Lower lobe of right lung (tissue), 2 donors: ENCODE measurements at regions not wholly inside any gene's neighbourhood (a gene's known extent, or its start where the extent isn't known, plus 50 kb on each side); places are given as distances from the start of the nearest gene placed in this dataset.

Experiments
- ATAC-seq, 2 donors: fragments of 200-7000 bp; cut with Tn5 transposase; one replicate each; pipeline ENCODE4 v1.9.1; 2020 to 2022; ENCODE audit warnings: mild to moderate bottlenecking in 2 of 2, moderate library complexity in 2 of 2
- DNase-seq: peaks from one replicate; pipeline ENCODE4 v3.0.0-alpha.2; 2020
- H3K27ac ChIP-seq: fragments of 200-600 bp; one replicate; pipeline ENCODE4 v1.8.0; 2022
- H3K27me3 ChIP-seq: fragments of 200-600 bp; one replicate; pipeline ENCODE4 v1.8.0; 2022; ENCODE audit warnings: low read depth
- H3K36me3 ChIP-seq: fragments of 200-600 bp; one replicate; pipeline ENCODE4 v1.8.0; 2022; ENCODE audit warnings: mild to moderate bottlenecking
- H3K4me1 ChIP-seq: fragments of 200-600 bp; one replicate; pipeline ENCODE4 v1.8.0; 2022
- H3K4me3 ChIP-seq: fragments of 200-600 bp; one replicate; pipeline ENCODE4 v1.8.0; 2022; ENCODE audit warnings: mild to moderate bottlenecking
- H3K9me3 ChIP-seq: fragments of 200-600 bp; one replicate; pipeline ENCODE4 v1.8.0; 2022
- intact Hi-C: fragments of 100-400 bp; cut with DNase I; formaldehyde crosslinking; loops from one replicate; pipeline ENCODE4 v1.11.0; 2022
- TF ChIP-seq, protein P1 (sequence below): fragments of 200-600 bp; IDR thresholded peaks from one replicate; pipeline ENCODE4 v1.8.0; 2022; ENCODE audit warnings: antibody characterized with exemption, mild to moderate bottlenecking
- donor health status: DM: no; HTN: yes; CAD: no; lungs with severe emphysema.

DNA sequence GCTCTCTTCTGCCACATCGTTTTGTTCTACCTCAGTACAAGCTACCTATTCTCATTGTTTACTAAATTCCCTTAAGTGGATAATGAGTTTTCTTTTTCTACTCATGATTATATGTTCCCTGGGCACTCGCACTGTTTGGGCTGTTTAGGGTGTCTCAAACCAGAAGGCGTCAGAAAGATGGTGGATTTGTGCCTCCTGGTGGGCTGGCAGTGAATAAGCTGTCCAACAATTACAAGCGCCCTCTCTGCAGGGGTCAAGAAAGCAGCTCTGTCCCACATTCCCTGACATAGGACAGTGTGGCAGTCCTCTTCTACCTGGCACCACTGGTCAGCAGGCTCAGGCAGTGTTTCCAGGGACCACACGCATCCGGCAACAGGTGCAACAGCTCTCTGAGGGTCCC lies 173.4 kb upstream of the PPP2R3A start:
- Histone ChIP-seq H3K4me3 (no peak overlapping the region), H3K27ac (no peak overlapping the region), H3K9me3 (no peaks in the 10 kb centered on the region), H3K4me1 (no peaks in the 10 kb centered on the region), H3K36me3 (no peaks in the 10 kb centered on the region), H3K27me3 (no peaks in the 10 kb centered on the region)
- TF ChIP-seq, protein P1, sequence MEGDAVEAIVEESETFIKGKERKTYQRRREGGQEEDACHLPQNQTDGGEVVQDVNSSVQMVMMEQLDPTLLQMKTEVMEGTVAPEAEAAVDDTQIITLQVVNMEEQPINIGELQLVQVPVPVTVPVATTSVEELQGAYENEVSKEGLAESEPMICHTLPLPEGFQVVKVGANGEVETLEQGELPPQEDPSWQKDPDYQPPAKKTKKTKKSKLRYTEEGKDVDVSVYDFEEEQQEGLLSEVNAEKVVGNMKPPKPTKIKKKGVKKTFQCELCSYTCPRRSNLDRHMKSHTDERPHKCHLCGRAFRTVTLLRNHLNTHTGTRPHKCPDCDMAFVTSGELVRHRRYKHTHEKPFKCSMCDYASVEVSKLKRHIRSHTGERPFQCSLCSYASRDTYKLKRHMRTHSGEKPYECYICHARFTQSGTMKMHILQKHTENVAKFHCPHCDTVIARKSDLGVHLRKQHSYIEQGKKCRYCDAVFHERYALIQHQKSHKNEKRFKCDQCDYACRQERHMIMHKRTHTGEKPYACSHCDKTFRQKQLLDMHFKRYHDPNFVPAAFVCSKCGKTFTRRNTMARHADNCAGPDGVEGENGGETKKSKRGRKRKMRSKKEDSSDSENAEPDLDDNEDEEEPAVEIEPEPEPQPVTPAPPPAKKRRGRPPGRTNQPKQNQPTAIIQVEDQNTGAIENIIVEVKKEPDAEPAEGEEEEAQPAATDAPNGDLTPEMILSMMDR = no peak
- ATAC-seq = no peak
- intact Hi-C loops = no loop called here
- DNase-seq = no peak

DNA sequence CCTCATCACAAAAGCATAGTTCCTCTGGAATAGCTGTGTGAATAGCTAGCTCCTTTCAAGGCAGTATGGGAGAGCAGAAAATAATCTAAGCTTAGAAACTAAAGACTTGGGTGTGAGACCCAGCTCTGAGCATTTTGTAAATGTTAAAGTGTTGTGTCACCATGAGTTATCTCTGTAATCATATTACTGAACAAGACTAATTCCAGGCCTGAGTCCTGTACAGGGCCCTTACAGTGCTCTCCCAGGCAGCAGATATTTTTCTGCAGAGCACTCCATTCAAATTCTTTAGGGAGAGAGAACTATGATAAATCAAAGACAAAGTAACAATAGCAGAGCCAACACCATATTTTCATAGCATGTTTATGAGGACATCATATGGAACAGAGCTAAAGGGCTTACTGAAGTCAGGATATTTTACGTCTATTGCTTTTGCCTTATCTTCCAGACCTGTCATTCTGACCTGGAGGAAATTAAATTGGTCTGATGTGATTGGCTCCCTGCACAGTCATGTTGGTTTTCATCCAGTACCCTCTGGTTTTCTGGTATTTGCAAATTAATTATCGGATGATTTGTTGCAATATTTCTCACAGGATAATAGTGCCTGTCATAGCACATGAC lies 172.6 kb upstream of the PPP2R3A start:
- ATAC-seq (no peak), DNase-seq (no peak)
- Histone ChIP-seq H3K4me1 (no peaks in the 10 kb centered on the region), H3K27me3 (no peaks in the 10 kb centered on the region), H3K9me3 (no peaks in the 10 kb centered on the region), H3K36me3 (no peaks in the 10 kb centered on the region), H3K4me3 (no peak overlapping the region), H3K27ac (no peak overlapping the region)
- intact Hi-C loops = no loop called here
- TF ChIP-seq, protein P1 = no peak

DNA sequence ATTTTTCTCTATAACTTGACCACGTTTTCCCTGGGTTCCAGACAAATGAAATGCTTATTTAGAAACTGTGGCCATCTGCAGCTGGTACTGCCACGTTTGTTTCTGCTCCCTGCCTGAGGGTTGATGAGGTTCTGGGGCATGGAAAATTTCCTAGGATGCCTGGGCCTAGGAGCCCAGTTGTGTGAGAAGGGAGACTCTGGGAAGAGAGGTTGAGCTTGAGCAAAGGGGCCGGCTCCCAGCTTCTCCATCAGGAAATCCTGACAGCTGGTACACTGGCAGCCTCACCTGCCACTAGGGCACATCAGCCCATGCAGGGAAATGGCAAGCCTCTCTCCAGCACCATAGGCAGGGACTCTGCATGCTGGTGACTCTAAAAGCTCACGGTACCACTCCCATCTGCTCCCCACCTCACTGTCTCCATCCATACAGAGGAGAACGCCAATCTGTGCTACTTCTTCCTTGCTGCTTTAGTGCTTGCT lies 165.4 kb upstream of the PPP2R3A start:
- ATAC-seq (no peak), DNase-seq (no peak)
- no peaks in the 10 kb centered on the region for H3K27me3 ChIP-seq
- intact Hi-C loops = no loop called here
- TF ChIP-seq, protein P1 = no peak
- H3K9me3 ChIP-seq = no peaks in the 10 kb centered on the region
- H3K4me3 ChIP-seq = no peak overlapping the region
- no peak overlapping the region for H3K27ac ChIP-seq
- no peaks in the 10 kb centered on the region for H3K4me1 ChIP-seq
- H3K36me3 ChIP-seq = no peaks in the 10 kb centered on the region

DNA sequence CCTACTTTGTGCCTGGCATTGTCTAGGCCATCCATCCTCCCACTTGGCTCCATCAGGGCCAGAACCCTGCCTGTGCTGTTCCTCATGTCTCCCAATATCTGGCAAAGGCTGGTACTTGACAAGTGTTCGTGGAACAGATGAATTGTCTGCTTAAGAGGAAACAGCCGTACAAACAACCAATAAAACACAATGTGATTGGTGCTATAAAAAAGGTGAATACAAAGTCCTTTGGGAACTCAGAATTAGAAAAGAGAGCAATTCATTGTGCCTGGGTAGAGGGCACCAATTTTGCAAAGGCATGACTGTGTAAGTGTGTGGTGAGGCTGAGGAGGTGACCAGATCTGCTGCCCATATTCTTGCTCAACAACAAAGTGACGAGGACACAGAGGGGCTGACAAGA lies 164.5 kb upstream of the PPP2R3A start:
- ATAC-seq (no peak), DNase-seq (no peak)
- intact Hi-C loops = no loop called here
- H3K9me3 ChIP-seq = no peaks in the 10 kb centered on the region
- H3K36me3 ChIP-seq = no peaks in the 10 kb centered on the region
- H3K4me3 ChIP-seq = no peak overlapping the region
- H3K4me1 ChIP-seq = no peaks in the 10 kb centered on the region
- TF ChIP-seq, protein P1 = no peak
- H3K27ac ChIP-seq = no peak overlapping the region
- no peaks in the 10 kb centered on the region for H3K27me3 ChIP-seq

DNA sequence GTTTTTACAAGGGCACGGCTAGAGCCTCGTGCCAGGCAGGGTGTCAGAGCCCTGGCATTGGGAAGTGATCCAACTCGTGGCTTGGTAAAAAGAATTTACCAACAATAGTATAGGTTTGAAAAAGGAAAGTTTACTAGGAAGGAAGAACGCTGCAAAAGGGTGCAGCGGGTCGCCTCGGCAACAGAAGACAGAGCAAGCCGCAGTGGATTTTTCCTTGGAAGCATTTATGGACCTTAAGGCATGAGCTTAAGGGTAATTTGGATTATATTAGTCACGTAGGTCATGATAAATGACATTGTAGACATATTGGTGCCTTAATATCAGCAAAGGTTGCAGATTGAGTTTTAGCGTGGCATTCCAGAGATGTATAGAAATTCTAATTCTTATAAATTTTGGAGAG lies 163.4 kb upstream of the PPP2R3A start:
- DNase-seq (no peak), ATAC-seq (no peak)
- no peak overlapping the region for H3K4me3 ChIP-seq
- H3K27ac ChIP-seq = no peak overlapping the region
- TF ChIP-seq, protein P1 = no peak
- H3K9me3 ChIP-seq = no peaks in the 10 kb centered on the region
- H3K4me1 ChIP-seq = no peaks in the 10 kb centered on the region
- no peaks in the 10 kb centered on the region for H3K27me3 ChIP-seq
- intact Hi-C loops = no loop called here
- no peaks in the 10 kb centered on the region for H3K36me3 ChIP-seq
